Lower leg skin (tissue), 4 donors: ENCODE measurements at regions not wholly inside any gene's neighbourhood (a gene's known extent, or its start where the extent isn't known, plus 50 kb on each side); places are given as distances from the start of the nearest gene placed in this dataset.

Source experiments
- DNase-seq, 2 donors: peaks; one replicate each; pipeline ENCODE4 v3.0.0-alpha.2; 2019; ENCODE audit warnings: low spot score in 2 of 2
- H3K4me3 ChIP-seq: fragments of 200-600 bp; sonication (generic); 2 replicates; pipeline ENCODE4 v1.5.1; 2017; ENCODE audit warnings: mild to moderate bottlenecking, low read depth; ENCODE audit not compliant: poor library complexity, severe bottlenecking
- CTCF ChIP-seq, 3 donors: fragments of 450-650 bp; IDR thresholded peaks; one replicate each; pipeline ENCODE4 v1.5.1; 2016; ENCODE audit warnings: antibody characterized with exemption in 3 of 3, mild to moderate bottlenecking in 3 of 3, moderate library complexity in 2 of 3
- POLR2A ChIP-seq, 2 donors: fragments of 450-650 bp; IDR thresholded peaks; one replicate each; pipeline ENCODE4 v1.6.1; 2016 to 2017; ENCODE audit warnings: antibody characterized with exemption in 2 of 2, mild to moderate bottlenecking in 1 of 2, moderate library complexity in 1 of 2
- WGBS, 2 donors: methylation state at CpG; one replicate each; pipeline ENCODE4 v1.1.5; 2018; 5-methylcytosine and 5-hydroxymethylcytosine counted together
- intact Hi-C: fragments of 100-400 bp; cut with DNase I; formaldehyde crosslinking; loops from one replicate; pipeline ENCODE4 v1.15.0; 2023; ENCODE audit warnings: low total_unique reads

GRCh38 chr9:11749396-11749795 lies 943.8 kb upstream of the TYRP1 start:
- 78% methylated on average over 2 of the region's 2 CpGs for WGBS, 2 donors
- TF ChIP-seq POLR2A (IDR thresholded peaks at IDR 0.05) (no peak), CTCF (IDR thresholded peaks at IDR 0.05) (no peak)
- intact Hi-C loops: no loop called here
- no peak overlapping the region for H3K4me3 ChIP-seq
- DNase-seq: no peak

GRCh38 chr9:11755951-11756350 lies 937.2 kb upstream of the TYRP1 start:
- no peak overlapping the region for H3K4me3 ChIP-seq
- no peak for DNase-seq
- intact Hi-C loops: no loop called here
- TF ChIP-seq POLR2A (IDR thresholded peaks at IDR 0.05): no peak
- TF ChIP-seq CTCF (IDR thresholded peaks at IDR 0.05): no peak

GRCh38 chr9:11757408-11757807 lies 935.8 kb upstream of the TYRP1 start:
- 93 to 95% methylated on average over 3 of the region's 3 CpGs for WGBS, 2 donors
- intact Hi-C loops: no loop called here
- DNase-seq: no peak
- TF ChIP-seq POLR2A (IDR thresholded peaks at IDR 0.05) (no peak), CTCF (IDR thresholded peaks at IDR 0.05) (no peak)
- no peak overlapping the region for H3K4me3 ChIP-seq

GRCh38 chr9:11758016-11758415 lies 935.2 kb upstream of the TYRP1 start:
- DNase-seq: no peak
- 80 to 83% methylated on average over 3 of the region's 3 CpGs for WGBS, 2 donors
- no peak overlapping the region for H3K4me3 ChIP-seq
- no peak for TF ChIP-seq POLR2A (IDR thresholded peaks at IDR 0.05)
- intact Hi-C loops: no loop called here

GRCh38 chr9:11779971-11780370 lies 913.2 kb upstream of the TYRP1 start:
- H3K4me3 ChIP-seq: no peak overlapping the region
- intact Hi-C loops: no loop called here
- 65 to 76% methylated on average over 4 of the region's 4 CpGs for WGBS, 2 donors
- no peak for DNase-seq
- TF ChIP-seq CTCF (IDR thresholded peaks at IDR 0.05): no peak
- no peak for TF ChIP-seq POLR2A (IDR thresholded peaks at IDR 0.05)

GRCh38 chr9:11792870-11793269 lies 900.3 kb upstream of the TYRP1 start:
- no peak for DNase-seq

More at GRCh38 chr9:11792870-11793269, 900.3 kb upstream of the TYRP1 start:
- no peak overlapping the region for H3K4me3 ChIP-seq
- 86 to 87% methylated on average over 1 of the region's 1 CpG for WGBS, 2 donors
- no peak for TF ChIP-seq CTCF (IDR thresholded peaks at IDR 0.05)
- TF ChIP-seq POLR2A (IDR thresholded peaks at IDR 0.05): no peak
- intact Hi-C loops: no loop called here
